SH-SY5Y (cell line): ENCODE measurements at regions not wholly inside any gene's neighbourhood (a gene's known extent, or its start where the extent isn't known, plus 50 kb on each side); places are given as distances from the start of the nearest gene placed in this dataset.

Source experiments
- GATA2 ChIP-seq: IDR thresholded peaks from 2 replicates; pipeline ENCODE4 v1.6.1; 2011; ENCODE audit warnings: mild to moderate bottlenecking, low read depth, low read length
- GATA3 ChIP-seq: IDR thresholded peaks from 2 replicates; pipeline ENCODE4 v1.6.1; 2011; ENCODE audit warnings: low read depth, mild to moderate bottlenecking, low read length, moderate library complexity

GRCh38 chr17:77531641-77532040 is 390.9 kb downstream of the SEC14L1 start:
- TF ChIP-seq GATA2 = no peak
- TF ChIP-seq GATA3 = no peak
